ENCODE measurements at regions not wholly inside any gene's neighbourhood (a gene's known extent, or its start where the extent isn't known, plus 50 kb on each side); places are given as distances from the start of the nearest gene placed in this dataset.

GRCh38 chr19:31223740-31224534, 125.3 kb downstream of the TSHZ3 start:
- Histone ChIP-seq H3K36me3 (ENCODE audit: control insufficient read depth, insufficient read depth, low read length) (no peaks in the 10 kb centered on the region), H3K9me3 (ENCODE audit: control insufficient read depth, low read length) (no peaks in the 10 kb centered on the region), H3K4me3 (ENCODE audit: extremely low read depth, insufficient read depth, low read length, poor library complexity, severe bottlenecking) (no peak overlapping the region), H3K27ac (ENCODE audit: low read depth, low read length, severe bottlenecking) (no peak overlapping the region), H3K4me1 (ENCODE audit: control insufficient read depth, insufficient read depth, low read length, poor library complexity, severe bottlenecking) (no peaks in the 10 kb centered on the region)
- WGBS, 2 experiments (ENCODE audit: insufficient coverage in 2 of 2) = 90 to 98% methylated on average over 4 of the region's 9 CpGs

GRCh38 chr19:31220540-31220939, 128.7 kb downstream of the TSHZ3 start:
- H3K4me3 ChIP-seq (ENCODE audit: extremely low read depth, insufficient read depth, low read length, poor library complexity, severe bottlenecking) = no peak overlapping the region
- no peaks in the 10 kb centered on the region for H3K4me1 ChIP-seq (ENCODE audit: control insufficient read depth, insufficient read depth, low read length, poor library complexity, severe bottlenecking)
- H3K27ac ChIP-seq (ENCODE audit: low read depth, low read length, severe bottlenecking) = no peak overlapping the region
- H3K36me3 ChIP-seq (ENCODE audit: control insufficient read depth, insufficient read depth, low read length) = no peaks in the 10 kb centered on the region
- no peaks in the 10 kb centered on the region for H3K9me3 ChIP-seq (ENCODE audit: control insufficient read depth, low read length)
- WGBS, 2 experiments (ENCODE audit: insufficient coverage in 2 of 2) = no CpG with 5 or more reads among the region's 2 CpGs

- H3K4me1 ChIP-seq (ENCODE audit: control insufficient read depth, insufficient read depth, low read length, poor library complexity, severe bottlenecking) = peaks cover 10% of the 10 kb centered on the region
- WGBS, 2 experiments (ENCODE audit: insufficient coverage in 2 of 2) = no CpG with 5 or more reads among the region's 2 CpGs
- H3K36me3 ChIP-seq (ENCODE audit: control insufficient read depth, insufficient read depth, low read length) = no peaks in the 10 kb centered on the region
- no peak overlapping the region for H3K4me3 ChIP-seq (ENCODE audit: extremely low read depth, insufficient read depth, low read length, poor library complexity, severe bottlenecking)
- no peak overlapping the region for H3K27ac ChIP-seq (ENCODE audit: low read depth, low read length, severe bottlenecking)
- no peaks in the 10 kb centered on the region for H3K9me3 ChIP-seq (ENCODE audit: control insufficient read depth, low read length)
Measured at GRCh38 chr19:31214997-31215396, 134.2 kb downstream of the TSHZ3 start.

GRCh38 chr19:31214086-31214485, 135.2 kb downstream of the TSHZ3 start:
- peaks cover 10% of the 10 kb centered on the region for H3K4me1 ChIP-seq (ENCODE audit: control insufficient read depth, insufficient read depth, low read length, poor library complexity, severe bottlenecking)
- no peak overlapping the region for H3K4me3 ChIP-seq (ENCODE audit: extremely low read depth, insufficient read depth, low read length, poor library complexity, severe bottlenecking)
- WGBS, 2 experiments (ENCODE audit: insufficient coverage in 2 of 2) = 79 to 92% methylated on average over 5 to 6 of the region's 9 CpGs
- H3K9me3 ChIP-seq (ENCODE audit: control insufficient read depth, low read length) = no peaks in the 10 kb centered on the region
- no peaks in the 10 kb centered on the region for H3K36me3 ChIP-seq (ENCODE audit: control insufficient read depth, insufficient read depth, low read length)
- H3K27ac ChIP-seq (ENCODE audit: low read depth, low read length, severe bottlenecking) = peak overlapping the region; percentile 51

GRCh38 chr19:31211088-31211487, 138.1 kb downstream of the TSHZ3 start:
- Histone ChIP-seq H3K36me3 (ENCODE audit: control insufficient read depth, insufficient read depth, low read length) (no peaks in the 10 kb centered on the region), H3K9me3 (ENCODE audit: control insufficient read depth, low read length) (no peaks in the 10 kb centered on the region), H3K4me3 (ENCODE audit: extremely low read depth, insufficient read depth, low read length, poor library complexity, severe bottlenecking) (no peak overlapping the region), H3K27ac (ENCODE audit: low read depth, low read length, severe bottlenecking) (no peak overlapping the region), H3K4me1 (ENCODE audit: control insufficient read depth, insufficient read depth, low read length, poor library complexity, severe bottlenecking) (peaks cover 10% of the 10 kb centered on the region)
- 71 to 94% methylated on average over 2 of the region's 3 CpGs for WGBS, 2 experiments (ENCODE audit: insufficient coverage in 2 of 2)

GRCh38 chr19:31205887-31206518, 143.2 kb downstream of the TSHZ3 start:
- 81 to 97% methylated on average over 2 of the region's 2 CpGs for WGBS, 2 experiments (ENCODE audit: insufficient coverage in 2 of 2)
- no peak overlapping the region for H3K4me3 ChIP-seq (ENCODE audit: extremely low read depth, insufficient read depth, low read length, poor library complexity, severe bottlenecking)
- H3K36me3 ChIP-seq (ENCODE audit: control insufficient read depth, insufficient read depth, low read length) = no peaks in the 10 kb centered on the region
- no peaks in the 10 kb centered on the region for H3K9me3 ChIP-seq (ENCODE audit: control insufficient read depth, low read length)
- no peak overlapping the region for H3K27ac ChIP-seq (ENCODE audit: low read depth, low read length, severe bottlenecking)
- no peaks in the 10 kb centered on the region for H3K4me1 ChIP-seq (ENCODE audit: control insufficient read depth, insufficient read depth, low read length, poor library complexity, severe bottlenecking)

- Histone ChIP-seq H3K27ac (ENCODE audit: low read depth, low read length, severe bottlenecking) (no peak overlapping the region), H3K9me3 (ENCODE audit: control insufficient read depth, low read length) (no peaks in the 10 kb centered on the region), H3K4me3 (ENCODE audit: extremely low read depth, insufficient read depth, low read length, poor library complexity, severe bottlenecking) (no peak overlapping the region), H3K4me1 (ENCODE audit: control insufficient read depth, insufficient read depth, low read length, poor library complexity, severe bottlenecking) (no peaks in the 10 kb centered on the region), H3K36me3 (ENCODE audit: control insufficient read depth, insufficient read depth, low read length) (no peaks in the 10 kb centered on the region)
- 60 to 80% methylated on average over 1 of the region's 1 CpG for WGBS, 2 experiments (ENCODE audit: insufficient coverage in 2 of 2)
Measured at GRCh38 chr19:31204115-31204514, 145.1 kb downstream of the TSHZ3 start.

GRCh38 chr19:31185261-31185660, 164.0 kb downstream of the TSHZ3 start:
- H3K4me3 ChIP-seq (ENCODE audit: extremely low read depth, insufficient read depth, low read length, poor library complexity, severe bottlenecking) = no peak overlapping the region
- H3K9me3 ChIP-seq (ENCODE audit: control insufficient read depth, low read length) = no peaks in the 10 kb centered on the region
- no peaks in the 10 kb centered on the region for H3K36me3 ChIP-seq (ENCODE audit: control insufficient read depth, insufficient read depth, low read length)
- H3K4me1 ChIP-seq (ENCODE audit: control insufficient read depth, insufficient read depth, low read length, poor library complexity, severe bottlenecking) = no peaks in the 10 kb centered on the region
- H3K27ac ChIP-seq (ENCODE audit: low read depth, low read length, severe bottlenecking) = no peak overlapping the region
- WGBS, 2 experiments (ENCODE audit: insufficient coverage in 2 of 2) = 40 to 83% methylated on average over 1 of the region's 2 CpGs

- Histone ChIP-seq H3K4me1 (ENCODE audit: control insufficient read depth, insufficient read depth, low read length, poor library complexity, severe bottlenecking) (no peaks in the 10 kb centered on the region), H3K9me3 (ENCODE audit: control insufficient read depth, low read length) (no peaks in the 10 kb centered on the region), H3K27ac (ENCODE audit: low read depth, low read length, severe bottlenecking) (no peak overlapping the region), H3K4me3 (ENCODE audit: extremely low read depth, insufficient read depth, low read length, poor library complexity, severe bottlenecking) (no peak overlapping the region), H3K36me3 (ENCODE audit: control insufficient read depth, insufficient read depth, low read length) (no peaks in the 10 kb centered on the region)
- 100% methylated on average over 1 of the region's 2 CpGs; no CpG with 5 or more reads in 1 of the 2 experiments for WGBS, 2 experiments (ENCODE audit: insufficient coverage in 2 of 2)
Measured at GRCh38 chr19:31181535-31181934, 167.7 kb downstream of the TSHZ3 start.

- no peaks in the 10 kb centered on the region for H3K9me3 ChIP-seq (ENCODE audit: control insufficient read depth, low read length)
- no peak overlapping the region for H3K27ac ChIP-seq (ENCODE audit: low read depth, low read length, severe bottlenecking)
- H3K4me1 ChIP-seq (ENCODE audit: control insufficient read depth, insufficient read depth, low read length, poor library complexity, severe bottlenecking) = no peaks in the 10 kb centered on the region
- WGBS, 2 experiments (ENCODE audit: insufficient coverage in 2 of 2) = 80% methylated on average over 1 of the region's 2 CpGs; no CpG with 5 or more reads in 1 of the 2 experiments
- no peak overlapping the region for H3K4me3 ChIP-seq (ENCODE audit: extremely low read depth, insufficient read depth, low read length, poor library complexity, severe bottlenecking)
- no peaks in the 10 kb centered on the region for H3K36me3 ChIP-seq (ENCODE audit: control insufficient read depth, insufficient read depth, low read length)
Measured at GRCh38 chr19:31180907-31181306, 168.3 kb downstream of the TSHZ3 start.

GRCh38 chr19:31179471-31179852, 169.8 kb downstream of the TSHZ3 start:
- H3K36me3 ChIP-seq (ENCODE audit: control insufficient read depth, insufficient read depth, low read length) = no peaks in the 10 kb centered on the region
- no peaks in the 10 kb centered on the region for H3K4me1 ChIP-seq (ENCODE audit: control insufficient read depth, insufficient read depth, low read length, poor library complexity, severe bottlenecking)
- H3K4me3 ChIP-seq (ENCODE audit: extremely low read depth, insufficient read depth, low read length, poor library complexity, severe bottlenecking) = no peak overlapping the region
- H3K9me3 ChIP-seq (ENCODE audit: control insufficient read depth, low read length) = no peaks in the 10 kb centered on the region
- no peak overlapping the region for H3K27ac ChIP-seq (ENCODE audit: low read depth, low read length, severe bottlenecking)
- 56 to 78% methylated on average over 1 of the region's 1 CpG for WGBS, 2 experiments (ENCODE audit: insufficient coverage in 2 of 2)
